ENCODE measurements at regions not wholly inside any gene's neighbourhood (a gene's known extent, or its start where the extent isn't known, plus 50 kb on each side); places are given as distances from the start of the nearest gene placed in this dataset.
"Not testable (repeated sequence)": the region's sequence is repeated elsewhere in the genome, so short reads cannot be mapped to it uniquely, and the experiment has no call there.

DNA sequence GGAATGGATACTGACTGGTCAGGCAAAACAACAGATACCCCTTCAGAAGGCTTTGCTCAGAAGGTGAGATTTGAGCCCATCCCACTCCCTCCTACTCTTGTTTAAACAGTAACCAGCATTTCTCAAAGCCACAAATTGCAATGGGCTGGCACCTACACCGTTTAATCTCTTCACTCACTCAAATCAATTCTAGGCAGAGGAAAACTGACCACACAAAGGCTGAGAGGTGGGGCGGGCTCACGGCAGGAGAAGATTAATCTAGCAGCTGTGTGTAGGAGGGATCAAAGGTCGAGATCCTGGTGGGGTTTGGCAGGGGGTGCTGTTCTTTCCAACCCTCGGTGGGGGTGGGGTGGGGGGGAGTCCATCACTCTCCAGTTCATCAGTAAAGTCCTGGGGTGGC is 622.4 kb downstream of the BCOR start:
- no peak for DNase-seq (ENCODE audit: low read depth)

DNA sequence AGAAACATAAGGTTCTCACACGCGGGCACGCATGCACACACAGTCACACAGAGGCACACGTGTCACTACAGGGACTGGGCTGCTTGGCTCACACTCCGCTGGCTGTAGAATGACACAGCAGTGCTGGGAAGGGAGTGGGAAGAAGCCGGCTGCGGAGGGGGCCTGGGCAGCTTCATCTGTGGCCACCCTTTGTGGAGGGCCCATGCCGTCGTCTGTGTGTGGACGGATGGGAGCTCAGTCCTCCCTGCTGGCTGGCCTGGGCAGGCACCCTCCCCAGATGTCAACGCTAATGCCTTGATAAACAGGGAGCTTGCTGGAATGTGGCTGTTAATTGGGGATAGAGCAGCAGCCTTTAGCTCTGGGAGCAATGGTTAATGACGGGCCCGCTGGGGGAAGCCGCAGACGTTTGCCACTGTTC is 621.1 kb downstream of the BCOR start:
- DNase-seq (ENCODE audit: low read depth): no peak

DNA sequence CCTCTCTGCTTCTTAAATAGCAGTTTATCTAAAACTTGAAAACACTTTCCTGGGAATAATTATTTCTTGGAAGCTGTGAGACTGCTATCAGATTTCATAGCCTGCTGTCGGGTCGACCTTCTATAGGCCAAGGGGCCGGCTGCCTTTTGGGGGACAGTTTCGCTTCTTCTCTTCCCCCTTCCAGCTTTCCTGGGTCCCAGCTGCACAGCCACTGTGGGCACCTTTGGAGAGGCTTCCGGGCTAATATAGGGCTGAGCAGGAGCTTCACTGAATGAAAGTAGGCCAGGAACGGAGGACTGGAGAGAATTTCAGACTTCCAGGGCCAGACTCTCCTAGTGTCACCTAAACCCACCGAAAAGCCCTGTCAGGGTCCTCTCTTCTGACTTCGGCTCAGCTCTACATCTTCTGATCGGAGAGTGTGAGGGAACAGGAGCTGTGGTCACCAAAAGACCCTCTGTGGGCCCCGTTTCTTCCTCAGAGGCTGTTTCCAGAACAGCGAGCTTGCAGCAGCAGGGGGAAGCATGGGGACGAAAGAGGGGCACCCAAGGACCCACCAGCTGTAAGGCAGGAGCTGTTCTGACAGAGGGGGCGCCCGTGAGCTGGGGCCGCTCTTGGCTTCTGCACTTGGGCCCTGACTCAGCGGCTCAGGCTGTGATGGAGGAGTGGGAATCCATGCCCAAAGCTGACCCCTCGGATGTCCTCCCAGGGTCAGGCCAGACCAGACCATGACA is 620.6 kb downstream of the BCOR start:
- no peak for DNase-seq (ENCODE audit: low read depth)

GRCh38 chrX:39477762-39478120 is 620.0 kb downstream of the BCOR start:
- no peak for DNase-seq (ENCODE audit: low read depth)

DNA sequence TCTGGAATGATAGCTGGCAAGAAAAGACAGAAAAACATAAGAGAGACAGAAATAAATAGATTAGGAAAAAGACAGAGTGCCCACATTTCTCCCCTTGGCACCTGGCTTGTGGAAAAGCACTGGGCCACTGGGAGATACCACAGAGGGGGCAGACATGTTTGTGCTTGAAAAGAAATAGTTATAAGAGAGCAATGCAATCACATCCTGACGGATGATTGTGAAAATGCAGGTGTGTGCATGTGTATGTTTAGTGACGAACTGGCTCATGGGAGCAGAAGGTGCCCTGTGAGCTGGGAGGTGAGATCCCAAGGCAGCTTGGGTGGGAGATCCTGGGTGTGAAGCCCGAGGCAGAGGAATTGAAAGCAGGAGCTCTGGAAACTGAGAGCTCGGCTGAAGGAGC is 617.9 kb downstream of the BCOR start:
- no peak for DNase-seq (ENCODE audit: low read depth)

DNA sequence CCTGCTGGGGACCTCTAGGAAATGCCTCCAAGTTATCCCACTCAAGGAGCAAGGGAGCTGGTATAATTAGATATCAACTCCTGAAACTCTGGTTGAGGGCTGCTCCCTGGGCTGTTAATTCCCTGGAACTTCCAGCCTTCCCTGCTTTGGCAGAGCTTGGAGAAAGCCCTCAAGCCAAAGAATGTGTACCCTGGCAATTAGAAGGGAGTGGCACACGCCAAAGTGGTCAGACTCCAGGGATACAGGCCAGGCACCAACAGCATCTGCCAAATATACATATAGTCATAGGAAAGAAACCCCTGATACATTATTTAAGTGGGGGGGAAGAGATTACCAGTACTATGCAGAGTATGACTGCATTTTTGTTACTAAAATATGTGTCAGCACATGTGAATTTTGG is 616.8 kb downstream of the BCOR start:
- DNase-seq (ENCODE audit: low read depth): no peak

DNA sequence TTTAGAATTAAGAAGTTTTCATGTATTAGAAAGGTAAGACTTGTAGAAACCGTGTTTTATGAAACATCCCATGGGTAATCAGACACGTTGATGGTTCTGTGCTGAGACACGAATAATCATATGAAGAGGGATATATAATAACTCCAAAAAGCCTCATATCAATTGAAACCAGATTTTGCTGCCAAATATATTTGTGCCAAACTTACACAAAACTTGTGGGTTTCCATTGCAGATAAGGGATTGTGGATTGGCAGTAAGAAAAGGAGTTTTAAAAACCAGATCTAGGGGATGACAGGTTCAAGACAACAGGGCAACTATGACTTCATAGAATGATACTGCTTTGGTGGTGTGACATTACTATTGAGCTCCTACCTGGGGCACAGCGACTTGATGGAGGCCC is 616.1 kb downstream of the BCOR start:
- no peak for DNase-seq (ENCODE audit: low read depth)

DNA sequence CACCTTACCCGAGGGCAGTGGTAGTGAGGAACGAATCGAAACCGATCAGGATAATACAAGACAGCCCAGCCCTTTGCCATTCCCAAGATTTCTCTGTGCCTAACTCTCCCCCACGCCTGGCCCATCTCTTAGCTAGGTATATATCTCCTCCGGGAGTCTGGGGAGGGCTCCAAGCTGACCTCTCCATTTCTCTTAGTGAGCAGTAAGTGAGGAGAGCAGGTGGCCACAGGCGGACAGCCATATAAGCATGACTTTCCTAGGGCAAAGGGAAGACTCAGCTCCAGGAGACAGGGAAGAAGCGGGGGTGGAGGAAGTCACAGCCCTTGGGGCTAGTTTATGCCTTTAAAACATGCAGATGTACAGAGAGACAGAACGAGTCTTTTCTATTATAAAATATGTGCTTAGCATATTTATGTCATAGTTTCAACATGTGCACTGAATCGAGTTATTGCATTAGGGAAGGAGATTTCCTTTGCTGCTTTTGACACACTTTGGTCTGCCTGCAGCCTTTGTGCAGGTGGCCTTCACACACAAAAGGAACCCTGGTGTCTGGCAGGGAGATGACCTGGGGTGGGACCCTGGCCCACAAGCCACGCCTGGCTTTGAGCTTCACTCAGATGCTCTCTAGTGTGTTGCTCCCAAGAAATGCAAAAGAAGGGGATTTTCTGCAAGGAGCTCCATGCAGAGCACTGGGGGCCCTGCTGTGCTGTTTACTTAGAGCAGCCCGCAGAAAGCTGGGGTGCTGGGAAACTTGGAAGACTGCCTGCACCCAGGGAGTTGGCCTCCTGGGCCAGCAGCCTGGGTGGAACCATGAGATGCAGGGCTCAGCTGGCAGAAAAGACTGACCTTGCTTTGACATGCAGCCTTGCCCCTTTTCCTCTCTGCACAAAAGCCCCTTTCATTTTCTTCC is 613.3 kb downstream of the BCOR start:
- DNase-seq (ENCODE audit: low read depth): no peak

GRCh38 chrX:39487166-39487968 is 610.4 kb downstream of the BCOR start:
- no peak for DNase-seq (ENCODE audit: low read depth)

DNA sequence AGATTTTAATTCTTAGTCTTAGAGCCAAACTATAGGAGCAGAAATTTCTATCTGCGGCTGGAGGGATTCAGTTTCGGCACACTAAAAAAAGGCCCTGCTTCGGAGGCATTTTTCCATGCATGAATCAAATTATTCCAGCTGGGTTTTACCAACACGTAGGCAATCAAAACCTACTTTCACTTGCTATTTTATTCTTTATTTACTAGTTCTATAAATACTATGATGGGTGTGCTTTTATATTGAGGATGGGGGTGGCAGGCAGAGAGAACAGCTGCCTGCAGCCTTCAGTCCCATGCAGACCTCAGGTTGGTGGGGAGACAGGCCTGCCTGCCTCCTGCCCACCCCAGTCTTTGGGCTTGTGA is 609.8 kb downstream of the BCOR start:
- no peak for DNase-seq (ENCODE audit: low read depth)

DNA sequence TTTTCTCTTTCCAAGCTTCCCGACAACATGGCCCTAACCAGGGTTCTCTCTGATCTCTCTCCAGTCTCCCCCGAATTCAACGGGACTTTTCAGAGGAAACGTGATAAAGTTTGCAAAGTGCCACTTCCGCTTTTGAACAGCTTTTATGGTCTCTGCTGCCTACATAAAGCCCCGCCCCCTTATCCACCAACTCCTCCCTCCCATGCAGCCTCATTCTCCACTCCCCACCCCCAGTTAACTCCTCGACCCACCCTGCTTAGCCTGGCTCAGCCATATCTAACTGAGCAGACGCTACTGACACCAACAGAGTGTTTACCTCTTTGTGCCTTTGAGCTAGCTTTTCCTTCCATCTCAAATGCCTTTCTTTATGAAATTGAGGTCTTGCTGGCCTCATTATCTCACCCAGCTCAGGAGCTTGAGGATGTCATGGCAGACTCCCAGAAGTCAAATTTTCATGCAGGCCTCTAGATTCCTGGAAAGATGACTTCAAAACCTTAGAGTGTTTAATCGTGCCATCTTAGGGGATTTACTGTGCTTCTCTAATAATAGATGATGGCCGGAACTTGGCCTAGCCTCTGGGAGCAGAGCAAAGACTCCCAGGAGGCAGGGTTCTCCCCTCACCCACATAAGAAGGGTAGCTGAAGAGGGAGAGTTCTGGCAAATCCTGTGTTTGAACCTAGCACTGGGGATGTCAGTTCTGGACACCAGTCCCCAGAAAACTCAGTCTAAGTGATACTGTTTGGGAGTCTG is 606.0 kb downstream of the BCOR start:
- DNase-seq (ENCODE audit: low read depth): no peak

- DNase-seq (ENCODE audit: low read depth): no peak
Observed at GRCh38 chrX:39492497-39493162, 605.1 kb downstream of the BCOR start.

GRCh38 chrX:39493168-39493567 is 604.6 kb downstream of the BCOR start:
- no peak for DNase-seq (ENCODE audit: low read depth)

GRCh38 chrX:39497117-39497516 is 600.6 kb downstream of the BCOR start:
- DNase-seq (ENCODE audit: low read depth): not testable (repeated sequence)

GRCh38 chrX:39497702-39498265 is 600.0 kb downstream of the BCOR start:
- DNase-seq (ENCODE audit: low read depth): no peak

DNA sequence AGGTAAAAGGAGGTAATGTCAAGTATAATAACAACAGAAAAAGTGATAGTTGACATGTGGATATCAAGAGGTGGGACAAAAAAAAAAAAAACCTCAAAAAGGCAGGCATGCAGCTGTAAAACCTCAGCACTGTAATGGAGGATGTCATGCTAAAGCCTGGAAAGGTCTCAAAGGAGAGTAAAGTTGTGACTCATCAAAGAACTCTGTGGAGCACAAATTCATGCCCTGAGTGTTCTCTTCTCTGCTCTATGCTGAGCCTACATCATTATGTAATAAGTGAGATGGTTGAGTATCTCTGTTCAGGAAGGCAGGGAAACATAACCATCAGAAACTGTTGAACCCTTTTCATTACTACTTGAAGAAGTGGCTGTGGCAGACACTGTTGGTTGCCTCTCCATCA is 597.8 kb downstream of the BCOR start:
- DNase-seq (ENCODE audit: low read depth): no peak

- DNase-seq (ENCODE audit: low read depth): no peak
Observed at GRCh38 chrX:39501822-39502221, 595.9 kb downstream of the BCOR start.

DNA sequence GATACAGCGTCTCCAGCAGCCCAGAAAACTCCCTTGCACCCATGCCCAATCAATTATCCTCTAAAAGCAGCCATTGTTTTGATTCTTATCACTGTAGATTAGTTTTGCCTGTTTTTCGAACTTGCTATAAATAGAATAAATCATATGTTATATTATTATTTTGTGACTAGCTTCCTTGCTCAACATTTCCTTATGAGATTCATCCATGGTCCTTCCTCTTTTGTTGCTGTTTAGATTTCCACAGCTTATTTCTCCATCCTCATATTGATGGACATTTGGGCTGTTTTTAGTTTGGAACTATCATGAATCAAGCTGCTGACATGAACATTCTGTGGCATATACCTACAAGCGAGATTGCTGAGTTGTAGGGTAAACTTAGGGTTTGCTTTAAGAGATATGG is 595.3 kb downstream of the BCOR start:
- no peak for DNase-seq (ENCODE audit: low read depth)

- no peak for DNase-seq (ENCODE audit: low read depth)
Observed at GRCh38 chrX:39504227-39504626, 593.5 kb downstream of the BCOR start.

DNA sequence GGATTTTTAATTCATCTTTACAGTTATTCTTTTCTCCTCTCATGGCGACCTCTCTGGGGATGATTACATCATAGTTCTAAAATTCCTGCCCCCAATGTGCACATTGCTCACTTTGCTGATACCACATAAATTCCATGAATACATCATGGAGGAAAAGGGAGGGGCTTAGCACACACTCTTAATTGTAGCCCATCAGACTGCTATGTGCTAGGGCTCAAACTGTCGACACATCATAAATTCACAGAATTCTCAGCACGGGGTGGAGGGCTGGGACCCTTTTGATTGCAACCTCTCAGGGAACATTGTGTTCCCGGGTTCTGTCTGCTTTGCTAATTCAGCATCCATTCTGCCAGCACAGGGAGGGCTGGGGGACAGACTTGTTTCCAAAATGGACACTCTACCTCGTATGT is 592.9 kb downstream of the BCOR start:
- DNase-seq (ENCODE audit: low read depth): no peak

DNA sequence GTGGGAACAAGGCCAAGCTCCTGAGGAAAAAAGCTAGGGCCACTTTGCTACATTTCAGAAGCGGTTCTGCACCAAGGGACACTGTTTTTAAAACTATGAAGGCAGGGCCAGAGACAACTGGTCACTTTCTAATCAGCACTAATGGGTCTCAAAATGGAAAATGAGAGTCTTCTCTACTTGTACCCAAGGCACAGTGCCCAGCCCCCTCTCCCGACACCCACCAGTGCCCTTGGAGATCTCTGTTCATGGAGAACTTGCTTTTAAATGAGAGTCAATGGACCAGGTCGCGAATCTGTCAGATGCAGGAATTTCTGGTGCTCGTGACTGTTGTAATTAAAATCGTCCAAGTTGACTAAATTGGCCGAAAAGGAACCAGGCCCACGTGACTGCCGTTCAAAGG is 591.6 kb downstream of the BCOR start:
- no peak for DNase-seq (ENCODE audit: low read depth)
